GM06990 (cell line): ENCODE measurements at regions not wholly inside any gene's neighbourhood (a gene's known extent, or its start where the extent isn't known, plus 50 kb on each side); places are given as distances from the start of the nearest gene placed in this dataset.

Experiments used
- DNase-seq: peaks from one replicate; pipeline ENCODE4 v3.0.0-alpha.2; 2011; ENCODE audit not compliant: insufficient read length; ENCODE audit errors: extremely low read depth
- H3K27me3 ChIP-seq: replicated peaks from 2 replicates; pipeline ENCODE4 v1.6.0; 2011; ENCODE audit warnings: low read length; ENCODE audit not compliant: control insufficient read depth, insufficient read depth
- H3K36me3 ChIP-seq: 2 replicates; pipeline ENCODE4 v1.5.1; 2011; ENCODE audit warnings: low read length; ENCODE audit not compliant: control insufficient read depth, insufficient read depth
- H3K4me3 ChIP-seq: replicated peaks from 2 replicates; pipeline ENCODE4 v1.5.1; 2011; ENCODE audit warnings: low read depth, mild to moderate bottlenecking, control low read depth, low read length
- TF ChIP-seq, protein P1 (sequence below): IDR thresholded peaks from 2 replicates; pipeline ENCODE4 v1.5.1; 2011; ENCODE audit warnings: low read length, control low read depth, mild to moderate bottlenecking, inconsistent platforms; ENCODE audit not compliant: insufficient read depth, poor library complexity, severe bottlenecking

DNA sequence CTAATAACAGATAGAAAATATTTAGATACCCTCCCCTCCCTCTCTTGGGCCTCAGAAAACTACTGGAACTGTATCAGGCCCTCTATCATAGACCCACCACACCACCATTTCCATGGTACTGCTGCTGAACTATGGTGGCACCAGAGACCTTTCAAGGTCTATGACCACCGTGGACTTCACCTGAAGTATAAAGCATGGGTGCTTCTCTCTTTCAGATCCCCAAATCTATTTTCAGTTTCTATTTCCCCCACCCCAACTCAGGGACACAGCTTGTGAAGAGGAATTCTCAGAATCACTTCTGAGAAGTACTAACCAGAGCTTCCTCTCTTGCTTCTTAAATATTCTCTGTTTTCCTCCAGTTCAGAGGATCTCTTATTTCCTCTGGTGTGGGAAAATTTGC lies 840.8 kb upstream of the HTR2C start:
- Histone ChIP-seq H3K27me3 (no peaks in the 10 kb centered on the region), H3K4me3 (no peak overlapping the region), H3K36me3 (no peaks in the 10 kb centered on the region)
- TF ChIP-seq, protein P1, sequence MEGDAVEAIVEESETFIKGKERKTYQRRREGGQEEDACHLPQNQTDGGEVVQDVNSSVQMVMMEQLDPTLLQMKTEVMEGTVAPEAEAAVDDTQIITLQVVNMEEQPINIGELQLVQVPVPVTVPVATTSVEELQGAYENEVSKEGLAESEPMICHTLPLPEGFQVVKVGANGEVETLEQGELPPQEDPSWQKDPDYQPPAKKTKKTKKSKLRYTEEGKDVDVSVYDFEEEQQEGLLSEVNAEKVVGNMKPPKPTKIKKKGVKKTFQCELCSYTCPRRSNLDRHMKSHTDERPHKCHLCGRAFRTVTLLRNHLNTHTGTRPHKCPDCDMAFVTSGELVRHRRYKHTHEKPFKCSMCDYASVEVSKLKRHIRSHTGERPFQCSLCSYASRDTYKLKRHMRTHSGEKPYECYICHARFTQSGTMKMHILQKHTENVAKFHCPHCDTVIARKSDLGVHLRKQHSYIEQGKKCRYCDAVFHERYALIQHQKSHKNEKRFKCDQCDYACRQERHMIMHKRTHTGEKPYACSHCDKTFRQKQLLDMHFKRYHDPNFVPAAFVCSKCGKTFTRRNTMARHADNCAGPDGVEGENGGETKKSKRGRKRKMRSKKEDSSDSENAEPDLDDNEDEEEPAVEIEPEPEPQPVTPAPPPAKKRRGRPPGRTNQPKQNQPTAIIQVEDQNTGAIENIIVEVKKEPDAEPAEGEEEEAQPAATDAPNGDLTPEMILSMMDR = peak; percentile 10
- no peak for DNase-seq

DNA sequence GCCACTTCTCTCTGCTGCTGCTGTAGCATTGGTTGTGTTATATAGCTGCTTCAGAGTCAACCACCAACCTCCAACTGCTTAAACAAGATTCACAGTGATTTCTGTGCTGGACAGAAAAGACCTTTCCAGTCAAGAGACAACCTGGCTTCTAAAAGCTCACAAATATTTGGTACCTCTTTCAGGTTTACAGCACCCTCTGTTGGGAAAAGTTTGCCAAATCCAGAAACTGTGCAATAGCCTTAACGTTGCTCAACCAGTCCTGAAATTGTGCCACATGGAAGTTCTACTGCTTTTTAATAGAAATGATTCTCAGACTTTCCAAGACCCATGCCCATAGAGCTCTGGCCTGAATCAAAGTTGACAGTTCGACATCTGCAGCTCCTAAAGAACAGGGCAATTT lies 842.1 kb upstream of the HTR2C start:
- DNase-seq = no peak
- H3K36me3 ChIP-seq = no peaks in the 10 kb centered on the region
- H3K4me3 ChIP-seq = no peak overlapping the region
- TF ChIP-seq, protein P1 = peak; percentile 18
- H3K27me3 ChIP-seq = no peaks in the 10 kb centered on the region

DNA sequence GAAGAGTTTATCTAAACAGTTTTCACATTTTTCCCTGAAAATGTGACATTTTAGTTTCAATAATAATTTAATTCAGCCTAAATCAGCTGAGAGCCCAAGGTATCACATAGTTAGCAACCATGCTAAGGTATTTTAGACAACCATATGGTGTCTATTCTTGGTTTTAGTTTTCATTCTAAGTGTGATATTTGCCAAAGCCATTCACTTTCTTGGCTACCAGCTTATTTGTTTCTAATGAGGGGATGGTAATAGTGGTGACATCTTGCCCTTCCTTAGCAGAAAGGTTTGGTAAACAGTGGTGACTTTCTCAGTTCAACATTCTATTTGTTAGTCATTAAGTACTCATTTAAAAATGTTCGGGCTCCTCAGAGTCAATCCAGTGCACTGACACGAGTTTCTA lies 854.9 kb upstream of the HTR2C start:
- no peaks in the 10 kb centered on the region for H3K36me3 ChIP-seq
- no peak overlapping the region for H3K4me3 ChIP-seq
- no peaks in the 10 kb centered on the region for H3K27me3 ChIP-seq
- no peak for DNase-seq
- TF ChIP-seq, protein P1 = no peak

DNA sequence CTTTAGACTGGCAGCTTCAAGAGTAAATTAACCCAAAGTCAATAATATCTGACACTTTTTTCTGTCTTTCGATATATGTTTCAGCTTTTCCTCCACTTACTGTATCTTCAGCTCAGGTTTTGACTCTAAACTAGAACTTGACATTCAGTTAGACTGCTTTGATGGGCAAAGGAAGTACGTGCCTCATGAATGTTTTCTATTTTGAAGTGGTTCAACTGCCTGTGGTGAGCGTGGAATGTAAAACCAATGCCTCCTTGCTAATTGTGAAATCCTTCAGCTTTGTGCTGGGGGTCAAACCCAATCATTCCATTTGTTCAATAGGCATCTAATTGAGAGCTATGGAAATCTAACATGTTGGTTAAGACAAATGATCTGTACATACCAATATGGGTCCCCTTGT lies 857.0 kb upstream of the HTR2C start:
- no peak for DNase-seq
- TF ChIP-seq, protein P1 = no peak
- Histone ChIP-seq H3K36me3 (no peaks in the 10 kb centered on the region), H3K27me3 (no peaks in the 10 kb centered on the region), H3K4me3 (no peak overlapping the region)

DNA sequence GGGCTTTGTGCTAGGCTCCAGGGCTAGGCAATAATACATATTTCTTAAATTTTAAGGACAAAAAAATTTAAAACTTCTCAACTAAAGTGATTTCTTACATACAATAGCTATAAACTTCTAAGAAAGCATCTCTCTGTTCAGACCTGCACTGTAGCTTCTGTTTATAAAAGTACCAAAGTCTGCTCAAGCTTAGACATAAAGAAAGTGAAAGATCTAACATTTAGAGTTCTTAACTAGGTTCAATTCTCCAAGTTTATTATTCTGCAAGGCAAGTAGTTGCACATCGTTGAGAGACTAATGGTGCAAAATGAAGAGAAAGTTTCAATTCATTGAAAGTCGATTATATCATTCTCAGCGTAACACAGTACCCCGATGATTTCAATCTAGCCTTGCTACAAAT lies 857.4 kb upstream of the HTR2C start:
- no peak for DNase-seq
- Histone ChIP-seq H3K36me3 (no peaks in the 10 kb centered on the region), H3K27me3 (no peaks in the 10 kb centered on the region), H3K4me3 (no peak overlapping the region)
- TF ChIP-seq, protein P1 = no peak

DNA sequence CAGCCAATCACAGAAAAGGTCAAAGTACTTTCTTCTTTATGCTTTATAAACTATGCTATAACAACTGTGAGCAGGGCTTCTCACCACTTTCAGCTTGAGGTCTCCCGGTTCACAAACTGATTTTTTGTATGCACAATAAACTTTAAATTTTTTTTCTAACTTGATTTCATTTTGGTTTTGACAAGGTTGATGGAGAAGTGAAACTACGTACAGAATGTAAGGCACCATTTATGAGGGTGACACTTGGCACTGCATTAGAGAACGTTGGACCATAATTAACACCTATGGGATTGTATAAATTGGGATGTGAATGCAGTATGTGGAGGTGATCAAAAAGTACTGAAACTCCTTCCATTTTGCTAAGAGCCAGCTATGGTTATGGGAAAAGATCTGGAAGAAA lies 857.9 kb upstream of the HTR2C start:
- H3K4me3 ChIP-seq = no peak overlapping the region
- TF ChIP-seq, protein P1 = no peak
- no peaks in the 10 kb centered on the region for H3K36me3 ChIP-seq
- no peaks in the 10 kb centered on the region for H3K27me3 ChIP-seq
- DNase-seq = no peak
